Kidney (tissue), 13 donors: ENCODE measurements at regions not wholly inside any gene's neighbourhood (a gene's known extent, or its start where the extent isn't known, plus 50 kb on each side); places are given as distances from the start of the nearest gene placed in this dataset.

Experiments
- DNase-seq, 5 donors: peaks; one replicate each; pipeline ENCODE4 v3.0.0-alpha.2; 2013 to 2020
- FAIRE-seq: peaks from 2 replicates; lab custom pipeline; 2012; peaks lifted over from hg19 to GRCh38; lab: Jason Lieb, UNC
- H3K27ac ChIP-seq, 2 donors: one replicate each; pipeline ENCODE4 v1.7.0; 2013; ENCODE audit warnings: low read depth in 2 of 2, low read length in 2 of 2, inconsistent platforms in 1 of 2
- H3K27me3 ChIP-seq: one replicate; pipeline ENCODE4 v1.7.1; 2013; ENCODE audit warnings: low read length, inconsistent platforms; ENCODE audit not compliant: control insufficient read depth, insufficient read depth
- H3K36me3 ChIP-seq, 3 donors: one replicate each; pipeline versions ENCODE4 v1.7.0 to v1.7.1; 2013; ENCODE audit warnings: low read length in 3 of 3, control low read depth in 1 of 3, inconsistent platforms in 1 of 3; ENCODE audit not compliant: insufficient read depth in 3 of 3, control insufficient read depth in 2 of 3
- H3K4me1 ChIP-seq, 3 donors: one replicate each; pipeline versions ENCODE4 v1.7.0 to v1.7.1; 2013; ENCODE audit warnings: low read length in 3 of 3, inconsistent platforms in 1 of 3, low read depth in 1 of 3; ENCODE audit not compliant: control insufficient read depth in 2 of 3, insufficient read depth in 2 of 3
- H3K4me3 ChIP-seq, 3 donors: one replicate each; pipeline versions ENCODE4 v1.7.0 to v1.8.1; 2013; ENCODE audit warnings: low read length in 3 of 3, control low read depth in 1 of 3, inconsistent platforms in 1 of 3
- H3K9ac ChIP-seq, 3 donors: one replicate each; pipeline versions ENCODE4 v1.7.0 to v1.7.1; 2013; ENCODE audit warnings: low read length in 3 of 3, control low read depth in 1 of 3, inconsistent platforms in 1 of 3
- H3K9me3 ChIP-seq, 3 donors: one replicate each; pipeline versions ENCODE4 v1.7.0 to v1.7.1; 2013; ENCODE audit warnings: low read length in 3 of 3, control low read depth in 1 of 3, inconsistent platforms in 1 of 3; ENCODE audit not compliant: control insufficient read depth in 2 of 3, insufficient read depth in 1 of 3
- CTCF ChIP-seq: IDR thresholded peaks from 3 replicates; pipeline ENCODE4 v1.5.1; 2012; ENCODE audit warnings: mild to moderate bottlenecking, moderate library complexity, borderline replicate concordance; ENCODE audit not compliant: insufficient read depth; ENCODE audit errors: extremely low read depth
- intact Hi-C: fragments of 100-400 bp; cut with DNase I; formaldehyde crosslinking; loops from one replicate; pipeline ENCODE4 v1.11.1; 2022
- donor health status: control.
- donor health status: control.
- donor health status: control.
- donor health status: control.
- donor health status: control.
- donor health status: DM: yes; HTN: yes; CAD: no.
- donor health status: Normal renal cell carcinoma (clear cell type).

GRCh38 chr9:27791311-27791710, 218.0 kb upstream of the C9orf72 start:
- intact Hi-C loops, result no loop called here
- Histone ChIP-seq H3K27ac (no peak overlapping the region), H3K9me3 (no peaks in the 10 kb centered on the region), H3K36me3 (no peaks in the 10 kb centered on the region), H3K9ac (no peak overlapping the region), H3K4me1 (no peaks in the 10 kb centered on the region), H3K4me3 (no peak overlapping the region), H3K27me3 (no peaks in the 10 kb centered on the region)
- TF ChIP-seq CTCF, result no peak
- no peak for FAIRE-seq
- no peak for DNase-seq

- Histone ChIP-seq H3K9ac (no peak overlapping the region), H3K27ac (no peak overlapping the region), H3K4me1 (no peaks in the 10 kb centered on the region), H3K9me3 (no peaks in the 10 kb centered on the region), H3K27me3 (no peaks in the 10 kb centered on the region), H3K4me3 (no peak overlapping the region), H3K36me3 (no peaks in the 10 kb centered on the region)
- intact Hi-C loops, result no loop called here
- no peak for TF ChIP-seq CTCF
- DNase-seq (no peak), FAIRE-seq (no peak)
These were observed 219.8 kb upstream of the C9orf72 start for GRCh38 chr9:27792971-27793689.

GRCh38 chr9:27799326-27799725, 226.0 kb upstream of the C9orf72 start:
- intact Hi-C loops, result no loop called here
- Histone ChIP-seq H3K27ac (no peak overlapping the region), H3K27me3 (no peaks in the 10 kb centered on the region), H3K4me3 (no peak overlapping the region), H3K36me3 (no peaks in the 10 kb centered on the region), H3K4me1 (no peaks in the 10 kb centered on the region), H3K9me3 (no peaks in the 10 kb centered on the region), H3K9ac (no peak overlapping the region)
- no peak for DNase-seq
- no peak for FAIRE-seq
- no peak for TF ChIP-seq CTCF

- Histone ChIP-seq H3K4me1 (no peaks in the 10 kb centered on the region), H3K4me3 (no peak overlapping the region), H3K9ac (no peak overlapping the region), H3K9me3 (no peaks in the 10 kb centered on the region), H3K27ac (no peak overlapping the region), H3K27me3 (no peaks in the 10 kb centered on the region), H3K36me3 (no peaks in the 10 kb centered on the region)
- DNase-seq (no peak), FAIRE-seq (no peak)
- no peak for TF ChIP-seq CTCF
- intact Hi-C loops, result no loop called here
These were observed 226.9 kb upstream of the C9orf72 start for GRCh38 chr9:27800159-27800558.
